ENCODE measurements at regions not wholly inside any gene's neighbourhood (a gene's known extent, or its start where the extent isn't known, plus 50 kb on each side); places are given as distances from the start of the nearest gene placed in this dataset.
"Not testable (repeated sequence)": the region's sequence is repeated elsewhere in the genome, so short reads cannot be mapped to it uniquely, and the experiment has no call there.

DNA sequence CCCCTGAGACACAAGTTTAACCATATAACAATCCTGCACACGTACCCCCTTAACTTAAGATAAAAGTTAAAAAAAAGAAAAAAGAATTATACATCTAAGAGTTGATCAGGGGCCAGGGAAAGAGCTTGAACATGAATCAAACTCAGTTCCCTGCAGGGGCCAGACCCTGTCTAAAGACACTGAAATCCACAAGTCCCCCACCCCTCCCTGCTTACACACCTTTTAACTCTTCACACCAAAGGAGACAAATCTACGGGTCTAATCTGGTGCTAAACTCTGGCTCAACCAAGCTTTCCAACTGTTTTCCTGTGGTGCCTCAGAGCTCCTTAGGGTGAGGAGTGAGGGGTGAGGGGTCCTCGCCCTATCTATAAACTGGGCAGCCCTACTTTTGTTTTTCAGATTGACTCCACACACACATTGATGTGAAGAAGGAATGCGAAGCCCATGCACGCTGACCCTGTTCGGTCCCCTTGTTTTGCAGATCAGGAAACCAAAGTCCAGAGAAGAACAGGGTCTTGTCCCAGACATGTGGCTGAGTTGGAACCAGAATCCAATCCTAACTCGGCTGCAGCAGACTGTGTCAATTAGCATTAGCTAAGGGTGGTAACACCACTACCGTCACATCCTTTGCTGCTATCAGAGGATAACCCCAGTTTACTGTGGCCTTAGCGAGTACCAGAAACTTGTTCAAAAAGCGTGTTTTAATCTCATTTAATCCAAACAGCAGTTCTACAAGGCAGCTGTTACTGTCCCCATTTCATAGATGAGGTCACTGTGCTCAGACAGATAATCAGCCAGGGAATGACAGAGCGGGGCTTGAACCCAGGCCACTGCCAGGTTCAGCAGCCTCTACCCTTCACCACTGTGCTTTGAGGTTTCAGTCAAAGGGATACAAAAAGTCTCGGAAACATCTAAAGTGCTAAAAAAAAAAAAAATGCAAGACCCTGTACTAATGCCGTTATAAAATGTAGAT, 145.2 kb upstream of the SYT13 start:
- no peak for DNase-seq

GRCh38 chr11:45430361-45430760, 144.2 kb upstream of the SYT13 start:
- no peak for DNase-seq

DNA sequence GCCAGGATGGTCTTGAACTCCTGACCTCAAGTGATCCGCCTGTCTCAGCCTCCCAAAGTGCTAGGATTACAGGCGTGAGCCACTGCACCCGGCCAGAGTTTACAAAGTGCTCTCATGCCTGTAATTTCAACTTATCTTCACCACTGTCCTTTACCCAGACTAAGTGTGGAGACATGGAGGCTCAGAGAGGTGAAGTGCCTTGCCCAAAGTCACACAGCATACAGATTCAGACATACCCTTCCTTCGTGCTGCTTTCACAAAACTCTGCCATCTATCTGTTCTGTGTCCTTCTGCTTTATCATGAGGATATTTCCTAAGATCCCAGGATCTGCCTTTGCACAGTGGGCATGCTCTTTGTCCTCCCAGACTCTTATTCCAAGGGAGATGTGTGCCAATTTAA, 143.6 kb upstream of the SYT13 start:
- no peak for DNase-seq

DNA sequence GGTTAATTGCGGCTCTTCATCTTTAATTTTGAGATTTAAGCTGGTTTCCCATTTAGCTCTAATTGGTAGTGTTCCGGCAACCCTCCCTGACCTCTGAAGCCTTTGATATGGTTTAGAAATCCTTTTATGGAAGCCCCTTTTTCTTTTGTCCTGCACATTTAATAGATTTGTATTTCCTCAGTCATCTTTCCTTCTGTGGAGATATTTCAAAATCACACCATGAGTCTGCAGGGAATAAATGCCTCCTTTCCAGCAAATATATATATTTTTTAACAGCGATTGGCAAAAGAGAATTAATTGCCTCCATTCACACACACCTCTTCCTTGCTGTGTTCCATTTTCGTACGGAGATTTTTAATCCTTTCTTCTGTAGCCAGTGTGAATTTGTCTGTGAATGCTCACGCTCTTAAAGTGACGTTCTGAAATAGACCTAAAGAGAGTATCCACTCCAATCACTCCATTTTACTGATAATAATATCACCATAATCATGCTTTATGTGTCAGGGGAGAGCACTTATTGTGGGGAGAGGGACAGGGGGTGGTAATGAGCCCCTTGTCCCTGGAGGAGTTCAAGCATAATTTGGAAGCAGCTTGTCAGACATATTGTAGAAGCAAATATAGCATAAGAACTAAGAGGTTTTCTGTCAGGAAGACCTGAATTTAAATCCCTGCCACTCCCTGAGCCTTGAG, 142.5 kb upstream of the SYT13 start:
- DNase-seq, result no peak

- DNase-seq, result no peak
Observed at GRCh38 chr11:45428116-45428515, 142.0 kb upstream of the SYT13 start.

GRCh38 chr11:45424411-45425180, 138.5 kb upstream of the SYT13 start:
- DNase-seq, result no peak

- DNase-seq, result no peak
Observed at GRCh38 chr11:45423475-45424120, 137.5 kb upstream of the SYT13 start.

DNA sequence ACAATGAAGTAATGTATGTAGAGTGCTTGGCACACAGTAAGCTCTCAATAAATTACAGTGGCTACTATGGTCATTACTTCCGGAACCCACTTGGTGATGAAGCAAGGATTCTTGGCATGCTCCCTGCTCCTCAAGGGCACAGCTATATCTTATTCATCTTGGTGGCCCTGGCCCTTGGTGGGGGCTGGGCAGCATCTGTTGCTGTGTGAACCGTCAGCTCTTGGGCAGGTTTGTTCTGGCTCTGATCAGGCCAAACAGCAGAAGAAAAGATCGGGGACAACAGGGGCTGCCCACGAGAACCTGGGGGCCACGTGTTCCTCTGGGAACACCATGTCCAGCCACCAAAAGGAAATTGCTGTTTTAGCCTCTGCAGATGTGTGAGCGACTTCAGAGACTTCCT, 136.9 kb upstream of the SYT13 start:
- no peak for DNase-seq

DNA sequence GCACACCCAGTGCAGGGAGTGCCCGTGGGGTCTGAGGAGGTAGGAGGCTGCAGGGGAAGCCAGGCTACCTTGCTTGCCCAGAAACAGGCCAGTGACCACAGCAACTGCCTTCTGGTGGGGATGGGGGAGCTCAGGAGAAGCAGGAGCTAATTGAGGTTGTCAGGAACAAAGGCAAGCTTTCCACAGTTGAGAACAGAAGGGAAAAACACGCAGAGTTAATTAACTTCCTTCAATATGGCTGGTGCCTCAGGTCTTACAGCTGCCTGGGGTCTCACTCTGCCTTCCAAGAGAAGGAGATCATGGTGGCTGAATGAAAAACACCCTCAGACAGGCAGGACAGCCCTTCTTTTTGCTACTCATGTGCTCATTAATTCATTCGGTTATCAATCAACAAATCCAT, 127.9 kb upstream of the SYT13 start:
- no peak for DNase-seq

- DNase-seq, result no peak
Observed at GRCh38 chr11:45413156-45413858, 127.2 kb upstream of the SYT13 start.

DNA sequence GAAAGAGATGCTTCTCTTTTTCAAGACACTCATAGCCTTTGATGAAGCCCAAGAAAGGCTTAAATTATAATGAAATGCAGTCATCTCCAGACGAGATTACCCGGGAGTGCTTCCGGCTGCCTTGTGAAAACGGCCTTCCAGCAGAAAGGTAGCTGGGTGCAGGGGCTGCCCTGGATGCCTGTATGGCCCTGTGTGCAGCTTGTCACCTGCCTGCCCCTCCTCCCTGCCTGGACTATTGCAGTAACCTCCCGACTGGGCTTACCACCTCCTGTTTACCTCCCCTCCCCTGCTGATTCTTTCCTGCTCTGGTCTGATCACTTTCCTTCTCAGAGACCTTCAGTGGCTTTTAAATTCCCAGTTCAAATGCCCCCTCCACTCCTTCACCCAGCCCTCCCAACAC, 126.4 kb upstream of the SYT13 start:
- no peak for DNase-seq

- no peak for DNase-seq
Observed at GRCh38 chr11:45412051-45412471, 125.9 kb upstream of the SYT13 start.

- DNase-seq, result no peak
Observed at GRCh38 chr11:45411228-45411946, 125.2 kb upstream of the SYT13 start.

- DNase-seq, result no peak
Observed at GRCh38 chr11:45410391-45411227, 124.5 kb upstream of the SYT13 start.

DNA sequence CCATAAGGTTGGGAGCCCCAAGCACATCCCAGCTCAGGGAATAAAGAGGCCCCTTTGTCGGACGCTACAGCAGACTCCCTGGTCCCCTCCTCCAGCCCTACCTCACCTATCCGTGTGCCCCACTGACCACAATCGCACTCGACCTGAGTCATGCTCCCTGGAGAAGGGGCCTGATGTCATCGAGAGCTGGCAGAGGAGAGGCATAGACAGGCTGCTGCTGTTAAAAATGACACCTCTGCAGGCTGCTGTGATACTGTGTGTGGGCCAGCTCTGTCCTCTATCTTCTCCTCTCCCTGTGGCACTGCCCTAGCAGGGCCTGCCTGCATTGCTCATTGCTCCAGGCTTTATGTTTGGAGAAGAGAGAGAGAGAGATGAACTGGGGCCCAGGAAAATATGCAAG, 123.4 kb upstream of the SYT13 start:
- DNase-seq, result no peak

- DNase-seq, result no peak
Observed at GRCh38 chr11:45407226-45407625, 121.1 kb upstream of the SYT13 start.

GRCh38 chr11:45405916-45406670, 120.0 kb upstream of the SYT13 start:
- DNase-seq, result no peak

GRCh38 chr11:45403521-45403920, 117.4 kb upstream of the SYT13 start:
- not testable (repeated sequence) for DNase-seq

GRCh38 chr11:45402049-45402630, 116.0 kb upstream of the SYT13 start:
- DNase-seq, result no peak

Data from activated CD8-positive, alpha-beta memory T cell treated with anti-CD3 and anti-CD28 coated beads, Interleukin-2, amount 50 U/mL, for 48 hours (primary cell).